ENCODE measurements at regions not wholly inside any gene's neighbourhood (a gene's known extent, or its start where the extent isn't known, plus 50 kb on each side); places are given as distances from the start of the nearest gene placed in this dataset.

DNA sequence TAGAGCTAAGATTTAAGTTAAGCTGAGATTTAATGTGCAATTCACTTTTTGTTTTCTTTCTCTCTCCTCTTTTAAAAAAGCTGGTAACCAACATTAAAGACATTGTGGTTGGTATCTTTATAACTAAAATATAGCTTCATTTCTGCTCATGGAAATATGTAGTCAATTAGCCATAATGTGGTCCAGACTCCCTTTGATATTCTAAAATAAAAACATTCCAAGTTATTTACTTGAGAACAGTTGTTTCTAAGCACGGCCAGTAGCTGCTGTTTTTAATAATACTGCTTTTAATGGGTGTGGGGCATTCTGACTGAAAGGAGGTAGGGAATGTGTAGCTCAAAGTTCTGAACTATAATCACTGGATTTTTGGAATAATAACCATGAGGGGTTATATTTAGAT, 183.3 kb upstream of the FBXO11 start:
- TF ChIP-seq CTCF (conservative IDR thresholded peaks at IDR 0.05; ENCODE audit: low read length) (no peak), EZH2phosphoT487 (IDR thresholded peaks at IDR 0.05; ENCODE audit: borderline replicate concordance) (no peak)
